A549 (cell line): ENCODE measurements at regions not wholly inside any gene's neighbourhood (a gene's known extent, or its start where the extent isn't known, plus 50 kb on each side); places are given as distances from the start of the nearest gene placed in this dataset.

Source experiments
- ATAC-seq, 2 experiments: fragments of 200-7000 bp in 1 of 2; fragments of >200 bp in 1 of 2; cut with Nextera tagmentation in 1 of 2; cut with Tn5 transposase in 1 of 2; 3 replicates each; pipeline versions ENCODE4 v1.8.0 to v1.9.1; 2018 to 2020; ENCODE audit warnings: mild to moderate bottlenecking in 1 of 2, moderate library complexity in 1 of 2
- CTCF ChIA-PET: fragments of 300-600 bp; sonication (Branson Sonifier 250); formaldehyde crosslinking; extraction: SDS; loops from one replicate; lab custom pipeline; 2021; ENCODE audit warnings: antibody characterized with exemption, inconsistent platforms; lab: Yijun Ruan, JAX
- POLR2A ChIA-PET: fragments of 350-600 bp; formaldehyde crosslinking; extraction: SDS; loops from one replicate; lab custom pipeline; 2021; ENCODE audit warnings: antibody characterized with exemption, inconsistent platforms; lab: Yijun Ruan, JAX
- DNase-seq, 2 experiments: peaks; one replicate each; pipeline versions ENCODE4 v3.0.0 to v3.0.0-alpha.2; 2011 to 2016; ENCODE audit warnings: low read depth in 1 of 2, low spot score in 1 of 2
- FAIRE-seq: peaks from 2 replicates; lab custom pipeline; 2011; peaks lifted over from hg19 to GRCh38; lab: Jason Lieb, UNC
- H3K27ac ChIP-seq, 2 experiments: fragments of >200 bp; sonication (Bioruptor Twin); formaldehyde crosslinking; 3 replicates each; pipeline ENCODE4 v1.5.1; 2016 to 2017
- H3K4me1 ChIP-seq: fragments of >200 bp; sonication (Bioruptor Twin); formaldehyde crosslinking; 3 replicates; pipeline ENCODE4 v1.6.1; 2016
- H3K4me2 ChIP-seq: fragments of >200 bp; sonication (Bioruptor Twin); formaldehyde crosslinking; 3 replicates; pipeline ENCODE4 v1.6.1; 2016
- H3K4me3 ChIP-seq: fragments of >200 bp; sonication (Bioruptor Twin); formaldehyde crosslinking; 3 replicates; pipeline ENCODE4 v1.5.1; 2016
- H3K9me3 ChIP-seq: fragments of >200 bp; sonication (Bioruptor Twin); formaldehyde crosslinking; 3 replicates; pipeline ENCODE4 v1.6.1; 2016
- CHD2 ChIP-seq: fragments of 150-350 bp; IDR thresholded peaks from 2 replicates; pipeline ENCODE4 v1.6.1; 2014; ENCODE audit warnings: low read length; ENCODE audit not compliant: partially characterized antibody
- CHD4 ChIP-seq: fragments of 200-600 bp; sonication (generic); IDR thresholded peaks from 2 replicates; pipeline ENCODE4 v1.6.1; 2016; ENCODE audit warnings: antibody characterized with exemption, mild to moderate bottlenecking, borderline replicate concordance
- EHMT2 ChIP-seq: fragments of 200-600 bp; sonication (generic); IDR thresholded peaks from 2 replicates; pipeline ENCODE4 v1.6.1; 2016; ENCODE audit warnings: antibody characterized with exemption, low read depth, mild to moderate bottlenecking, moderate library complexity
- EP300 ChIP-seq, 2 experiments: fragments of >200 bp; sonication (Bioruptor Twin); formaldehyde crosslinking; IDR thresholded peaks; 2 replicates in 1 of 2; 3 replicates in 1 of 2; pipeline ENCODE4 v1.6.1; 2016 to 2017
- ESRRA ChIP-seq: fragments of 150-350 bp; IDR thresholded peaks from 2 replicates; pipeline ENCODE4 v1.6.1; 2014; ENCODE audit warnings: mild to moderate bottlenecking, low read length, borderline replicate concordance
- FOXS1 ChIP-seq: fragments of 250-450 bp; sonication (Bioruptor Pico); IDR thresholded peaks from 2 replicates; pipeline ENCODE4 v1.5.0; 2020; ENCODE audit warnings: mild to moderate bottlenecking, moderate library complexity
- GATA3 ChIP-seq: IDR thresholded peaks from 2 replicates; pipeline ENCODE4 v1.6.1; 2012; ENCODE audit warnings: borderline replicate concordance
- HDAC2 ChIP-seq: fragments of 200-600 bp; sonication (generic); IDR thresholded peaks from 2 replicates; pipeline ENCODE4 v1.6.1; 2016
- HEYL ChIP-seq: fragments of 250-450 bp; sonication (Bioruptor Pico); IDR thresholded peaks from 2 replicates; pipeline ENCODE4 v1.8.0; 2021; ENCODE audit warnings: mild to moderate bottlenecking, moderate library complexity
- HOXA7 ChIP-seq: fragments of 250-450 bp; sonication (Bioruptor Pico); IDR thresholded peaks from 2 replicates; pipeline ENCODE4 v1.5.0; 2020; ENCODE audit warnings: mild to moderate bottlenecking, moderate library complexity
- JUN ChIP-seq, 2 experiments: fragments of >200 bp; sonication (Bioruptor Twin); formaldehyde crosslinking; IDR thresholded peaks; 2 replicates in 1 of 2; 3 replicates in 1 of 2; pipeline ENCODE4 v1.6.1; 2016 to 2017
- KDM1A ChIP-seq: fragments of 200-600 bp; sonication (generic); IDR thresholded peaks from 2 replicates; pipeline ENCODE4 v1.6.1; 2016; ENCODE audit warnings: low read depth, mild to moderate bottlenecking
- MAZ ChIP-seq: fragments of 150-350 bp; IDR thresholded peaks from 2 replicates; pipeline ENCODE4 v1.6.1; 2014; ENCODE audit warnings: antibody characterized with exemption, low read depth, low read length, borderline replicate concordance
- MYC ChIP-seq: IDR thresholded peaks from 2 replicates; pipeline ENCODE4 v1.6.1; 2012; ENCODE audit warnings: mild to moderate bottlenecking, inconsistent platforms, low read length, improper control_type of control experiment, borderline replicate concordance
- NPAS2 ChIP-seq: fragments of 250-450 bp; sonication (Bioruptor Pico); IDR thresholded peaks from 2 replicates; pipeline ENCODE4 v1.8.0; 2022; ENCODE audit warnings: mild to moderate bottlenecking, moderate library complexity, borderline replicate concordance
- NR3C1 ChIP-seq: fragments of >200 bp; sonication (Bioruptor Twin); formaldehyde crosslinking; IDR thresholded peaks from 3 replicates; pipeline ENCODE4 v1.6.1; 2017
- POLR2A ChIP-seq: IDR thresholded peaks from 2 replicates; pipeline ENCODE4 v1.6.1; 2012; ENCODE audit warnings: mild to moderate bottlenecking, low read length
- RAD21 ChIP-seq, 2 experiments: fragments of >200 bp in 1 of 2; sonication (Bioruptor Twin) in 1 of 2; formaldehyde crosslinking in 1 of 2; IDR thresholded peaks in 1 of 2; conservative IDR thresholded peaks in 1 of 2; 2 replicates in 1 of 2; 3 replicates in 1 of 2; pipeline ENCODE4 v1.6.1; 2012 to 2018; ENCODE audit warnings: inconsistent platforms in 1 of 2
- RCOR1 ChIP-seq: fragments of 150-350 bp; IDR thresholded peaks from 2 replicates; pipeline ENCODE4 v1.6.1; 2014; ENCODE audit warnings: antibody characterized with exemption, low read length, low read depth
- RFX5 ChIP-seq: fragments of 450-650 bp; IDR thresholded peaks from 2 replicates; pipeline ENCODE4 v1.7.1; 2014; ENCODE audit warnings: antibody characterized with exemption, mild to moderate bottlenecking, moderate library complexity
- SMC3 ChIP-seq: fragments of >200 bp; sonication (Bioruptor Twin); formaldehyde crosslinking; IDR thresholded peaks from 3 replicates; pipeline ENCODE4 v1.6.1; 2018; ENCODE audit warnings: inconsistent platforms
- SREBF2 ChIP-seq: fragments of 450-650 bp; IDR thresholded peaks from 2 replicates; pipeline ENCODE4 v1.6.1; 2014; ENCODE audit warnings: mild to moderate bottlenecking, moderate library complexity
- ZC3H11A ChIP-seq: fragments of 450-650 bp; IDR thresholded peaks from 2 replicates; pipeline ENCODE4 v1.6.1; 2014; ENCODE audit warnings: antibody characterized with exemption, mild to moderate bottlenecking
- ZFP36 ChIP-seq: fragments of 450-650 bp; IDR thresholded peaks from 2 replicates; pipeline ENCODE4 v1.6.1; 2014; ENCODE audit warnings: borderline replicate concordance; ENCODE audit not compliant: partially characterized antibody
- WGBS: methylation state at CpG from one replicate; pipeline ENCODE4 v1.1.6; 2017; ENCODE audit errors: missing lambda C conversion rate; 5-methylcytosine and 5-hydroxymethylcytosine counted together
- TF ChIP-seq, protein P1 (sequence below): IDR thresholded peaks from 2 replicates; pipeline ENCODE4 v1.6.1; 2012
- TF ChIP-seq, protein P2 (sequence below): fragments of 150-350 bp; IDR thresholded peaks from 2 replicates; pipeline ENCODE4 v1.6.1; 2014; ENCODE audit warnings: low read depth, mild to moderate bottlenecking, low read length
- TF ChIP-seq, protein P3 (sequence below): IDR thresholded peaks from 2 replicates; pipeline ENCODE4 v1.6.1; 2012; ENCODE audit warnings: low read depth, borderline replicate concordance
- TF ChIP-seq, protein P4 (sequence below): fragments of 450-650 bp; IDR thresholded peaks from 2 replicates; pipeline ENCODE4 v1.6.1; 2014; ENCODE audit warnings: antibody characterized with exemption
- TF ChIP-seq, protein P5 (sequence below): fragments of >200 bp; sonication (Bioruptor Twin); formaldehyde crosslinking; IDR thresholded peaks from 3 replicates; pipeline ENCODE4 v1.5.1; 2016
- TF ChIP-seq, protein P6 (sequence below): fragments of 250-450 bp; sonication (Bioruptor Pico); IDR thresholded peaks from 2 replicates; pipeline ENCODE4 v1.5.0; 2021; ENCODE audit warnings: mild to moderate bottlenecking, moderate library complexity, borderline replicate concordance

DNA sequence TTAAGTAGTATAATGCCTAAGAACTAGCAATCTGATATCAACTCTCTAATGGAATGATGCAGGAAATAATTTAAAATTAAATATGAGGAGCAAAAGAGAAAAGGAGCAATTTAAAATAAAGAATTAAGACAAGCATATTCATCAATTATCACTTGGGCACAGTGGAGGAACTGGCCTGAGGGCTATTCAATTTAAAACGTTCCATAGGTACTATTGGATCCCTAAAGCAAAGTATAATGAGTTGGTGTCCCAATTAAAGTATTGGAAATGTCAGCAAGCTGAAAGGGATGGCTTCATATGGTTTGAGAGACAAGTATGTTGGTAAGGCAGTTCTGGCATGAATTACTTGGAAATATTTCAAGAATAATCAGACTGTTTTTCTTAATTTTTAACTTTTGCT, 2064.1 kb upstream of the TENM3 start:
- 0% methylated on average over 1 of the region's 1 CpG for WGBS
- TF ChIP-seq JUN (IDR thresholded peaks at IDR 0.05) (no peak), MYC (no peak), SMC3 (no peak), HDAC2 (no peak), RAD21 (conservative IDR thresholded peaks at IDR 0.05 in 1 of 2, IDR thresholded peaks at IDR 0.05 in 1 of 2) (no peak), ZFP36 (no peak), GATA3 (no peak), POLR2A (no peak), SREBF2 (no peak), CHD4 (no peak), HOXA7 (CRISPR knock-in tag) (no peak), EP300 (IDR thresholded peaks at IDR 0.05) (no peak)
- TF ChIP-seq, protein P1, sequence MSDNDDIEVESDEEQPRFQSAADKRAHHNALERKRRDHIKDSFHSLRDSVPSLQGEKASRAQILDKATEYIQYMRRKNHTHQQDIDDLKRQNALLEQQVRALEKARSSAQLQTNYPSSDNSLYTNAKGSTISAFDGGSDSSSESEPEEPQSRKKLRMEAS, result no peak
- TF ChIP-seq, protein P2, sequence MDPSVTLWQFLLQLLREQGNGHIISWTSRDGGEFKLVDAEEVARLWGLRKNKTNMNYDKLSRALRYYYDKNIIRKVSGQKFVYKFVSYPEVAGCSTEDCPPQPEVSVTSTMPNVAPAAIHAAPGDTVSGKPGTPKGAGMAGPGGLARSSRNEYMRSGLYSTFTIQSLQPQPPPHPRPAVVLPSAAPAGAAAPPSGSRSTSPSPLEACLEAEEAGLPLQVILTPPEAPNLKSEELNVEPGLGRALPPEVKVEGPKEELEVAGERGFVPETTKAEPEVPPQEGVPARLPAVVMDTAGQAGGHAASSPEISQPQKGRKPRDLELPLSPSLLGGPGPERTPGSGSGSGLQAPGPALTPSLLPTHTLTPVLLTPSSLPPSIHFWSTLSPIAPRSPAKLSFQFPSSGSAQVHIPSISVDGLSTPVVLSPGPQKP, result no peak
- TF ChIP-seq, protein P3, sequence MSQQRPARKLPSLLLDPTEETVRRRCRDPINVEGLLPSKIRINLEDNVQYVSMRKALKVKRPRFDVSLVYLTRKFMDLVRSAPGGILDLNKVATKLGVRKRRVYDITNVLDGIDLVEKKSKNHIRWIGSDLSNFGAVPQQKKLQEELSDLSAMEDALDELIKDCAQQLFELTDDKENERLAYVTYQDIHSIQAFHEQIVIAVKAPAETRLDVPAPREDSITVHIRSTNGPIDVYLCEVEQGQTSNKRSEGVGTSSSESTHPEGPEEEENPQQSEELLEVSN, result no peak
- TF ChIP-seq, protein P4, sequence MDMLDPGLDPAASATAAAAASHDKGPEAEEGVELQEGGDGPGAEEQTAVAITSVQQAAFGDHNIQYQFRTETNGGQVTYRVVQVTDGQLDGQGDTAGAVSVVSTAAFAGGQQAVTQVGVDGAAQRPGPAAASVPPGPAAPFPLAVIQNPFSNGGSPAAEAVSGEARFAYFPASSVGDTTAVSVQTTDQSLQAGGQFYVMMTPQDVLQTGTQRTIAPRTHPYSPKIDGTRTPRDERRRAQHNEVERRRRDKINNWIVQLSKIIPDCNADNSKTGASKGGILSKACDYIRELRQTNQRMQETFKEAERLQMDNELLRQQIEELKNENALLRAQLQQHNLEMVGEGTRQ, result no peak
- TF ChIP-seq, protein P5, sequence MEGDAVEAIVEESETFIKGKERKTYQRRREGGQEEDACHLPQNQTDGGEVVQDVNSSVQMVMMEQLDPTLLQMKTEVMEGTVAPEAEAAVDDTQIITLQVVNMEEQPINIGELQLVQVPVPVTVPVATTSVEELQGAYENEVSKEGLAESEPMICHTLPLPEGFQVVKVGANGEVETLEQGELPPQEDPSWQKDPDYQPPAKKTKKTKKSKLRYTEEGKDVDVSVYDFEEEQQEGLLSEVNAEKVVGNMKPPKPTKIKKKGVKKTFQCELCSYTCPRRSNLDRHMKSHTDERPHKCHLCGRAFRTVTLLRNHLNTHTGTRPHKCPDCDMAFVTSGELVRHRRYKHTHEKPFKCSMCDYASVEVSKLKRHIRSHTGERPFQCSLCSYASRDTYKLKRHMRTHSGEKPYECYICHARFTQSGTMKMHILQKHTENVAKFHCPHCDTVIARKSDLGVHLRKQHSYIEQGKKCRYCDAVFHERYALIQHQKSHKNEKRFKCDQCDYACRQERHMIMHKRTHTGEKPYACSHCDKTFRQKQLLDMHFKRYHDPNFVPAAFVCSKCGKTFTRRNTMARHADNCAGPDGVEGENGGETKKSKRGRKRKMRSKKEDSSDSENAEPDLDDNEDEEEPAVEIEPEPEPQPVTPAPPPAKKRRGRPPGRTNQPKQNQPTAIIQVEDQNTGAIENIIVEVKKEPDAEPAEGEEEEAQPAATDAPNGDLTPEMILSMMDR, result no peak
- H3K4me2 ChIP-seq, result no peak overlapping the region
- no peak for ATAC-seq
- no peaks in the 10 kb centered on the region for H3K4me1 ChIP-seq
- H3K27ac ChIP-seq, result no peak overlapping the region
- CTCF ChIA-PET, result no interaction called here
- POLR2A ChIA-PET, result no interaction called here
- no peaks in the 10 kb centered on the region for H3K9me3 ChIP-seq
- no peak overlapping the region for H3K4me3 ChIP-seq
- no peak for FAIRE-seq
- no peak for DNase-seq

DNA sequence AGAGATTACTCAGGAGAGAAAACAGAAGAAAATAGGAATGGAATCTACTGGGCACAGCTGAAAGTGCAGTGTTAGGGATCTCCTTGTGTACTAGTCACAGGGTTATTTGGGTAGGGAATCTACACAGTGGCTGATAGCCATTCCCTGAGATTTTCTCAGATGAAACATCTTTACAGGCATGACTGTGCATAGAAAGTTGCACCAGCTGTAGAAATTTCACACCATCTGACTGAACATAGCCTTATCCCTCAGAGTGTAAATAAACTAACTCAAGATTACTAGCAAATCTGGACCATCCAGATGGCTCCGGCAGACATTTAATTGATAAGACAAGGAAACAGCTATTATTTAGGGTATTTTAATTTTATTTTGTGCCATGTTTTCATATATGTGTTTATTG, 2053.5 kb upstream of the TENM3 start:
- Histone ChIP-seq H3K4me2 (no peak overlapping the region), H3K4me1 (no peaks in the 10 kb centered on the region), H3K9me3 (no peaks in the 10 kb centered on the region), H3K4me3 (no peak overlapping the region), H3K27ac (no peak overlapping the region)
- POLR2A ChIA-PET, result no interaction called here
- ATAC-seq (no peak), FAIRE-seq (no peak), DNase-seq (no peak)
- CTCF ChIA-PET, result no interaction called here
- WGBS, result 47% methylated on average over 1 of the region's 1 CpG
- TF ChIP-seq FOXS1 (CRISPR knock-in tag) (no peak), RCOR1 (no peak), CHD2 (no peak), HEYL (CRISPR knock-in tag) (no peak), ZFP36 (no peak), HOXA7 (CRISPR knock-in tag) (no peak), EHMT2 (no peak), NPAS2 (CRISPR knock-in tag) (no peak), KDM1A (no peak), ESRRA (no peak), NR3C1 (no peak), MAZ (no peak), RFX5 (no peak), ZC3H11A (no peak)
- TF ChIP-seq, protein P6, sequence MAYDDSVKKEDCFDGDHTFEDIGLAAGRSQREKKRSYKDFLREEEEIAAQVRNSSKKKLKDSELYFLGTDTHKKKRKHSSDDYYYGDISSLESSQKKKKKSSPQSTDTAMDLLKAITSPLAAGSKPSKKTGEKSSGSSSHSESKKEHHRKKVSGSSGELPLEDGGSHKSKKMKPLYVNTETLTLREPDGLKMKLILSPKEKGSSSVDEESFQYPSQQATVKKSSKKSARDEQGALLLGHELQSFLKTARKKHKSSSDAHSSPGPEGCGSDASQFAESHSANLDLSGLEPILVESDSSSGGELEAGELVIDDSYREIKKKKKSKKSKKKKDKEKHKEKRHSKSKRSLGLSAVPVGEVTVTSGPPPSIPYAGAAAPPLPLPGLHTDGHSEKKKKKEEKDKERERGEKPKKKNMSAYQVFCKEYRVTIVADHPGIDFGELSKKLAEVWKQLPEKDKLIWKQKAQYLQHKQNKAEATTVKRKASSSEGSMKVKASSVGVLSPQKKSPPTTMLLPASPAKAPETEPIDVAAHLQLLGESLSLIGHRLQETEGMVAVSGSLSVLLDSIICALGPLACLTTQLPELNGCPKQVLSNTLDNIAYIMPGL (CRISPR knock-in tag), result no peak
- TF ChIP-seq, protein P3, result no peak
